HG03558 (cell line): ENCODE measurements at regions not wholly inside any gene's neighbourhood (a gene's known extent, or its start where the extent isn't known, plus 50 kb on each side); places are given as distances from the start of the nearest gene placed in this dataset.

ENCODE experiments used
- ATAC-seq: cut with Tn5 transposase; IDR thresholded peaks from one replicate; pipeline ENCODE4 v1.9.1; 2021; ENCODE audit warnings: moderate number of reproducible peaks; ENCODE audit not compliant: unreplicated experiment; ENCODE audit errors: extremely low read depth

DNA sequence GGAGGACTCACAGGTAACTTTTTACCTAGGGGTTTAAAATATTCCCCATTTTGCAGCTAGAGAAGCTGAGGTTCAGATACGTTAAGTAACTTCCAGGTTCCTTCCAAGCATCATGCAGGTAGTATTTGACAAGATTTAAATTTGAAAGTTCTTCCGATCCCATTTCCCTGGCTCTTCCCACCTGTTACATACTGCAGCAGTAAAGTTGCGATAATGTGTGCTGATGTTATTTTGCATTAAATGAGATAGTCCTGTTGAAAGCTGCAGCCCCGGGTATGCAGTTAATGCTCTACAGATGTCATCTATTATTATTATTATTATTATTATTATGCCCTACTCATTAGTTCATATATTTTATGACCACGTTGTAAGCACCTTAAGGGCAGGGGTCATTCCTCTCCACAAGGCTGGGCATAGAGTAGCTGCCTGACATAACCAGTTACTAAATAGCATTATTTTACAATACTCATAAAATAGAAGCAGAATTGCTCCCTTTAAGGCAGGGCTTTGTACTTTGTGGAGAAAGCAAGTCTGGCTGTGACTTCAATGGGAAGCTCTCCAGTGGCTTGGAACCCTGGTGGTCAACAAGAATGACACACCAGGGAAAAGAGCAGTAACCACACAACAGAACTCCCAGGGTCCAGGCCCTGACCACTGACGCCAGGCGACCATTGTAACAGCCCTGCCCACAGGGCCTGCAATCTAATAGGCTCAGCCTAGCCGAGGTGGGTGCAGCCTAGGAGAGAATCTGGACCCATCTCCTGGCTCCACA lies 90.8 kb upstream of the CALM2 start:
- no peak for ATAC-seq

GRCh38 chr2:47265751-47266231 lies 89.5 kb upstream of the CALM2 start:
- ATAC-seq, result no peak

GRCh38 chr2:47265158-47265557 lies 88.8 kb upstream of the CALM2 start:
- ATAC-seq, result no peak

DNA sequence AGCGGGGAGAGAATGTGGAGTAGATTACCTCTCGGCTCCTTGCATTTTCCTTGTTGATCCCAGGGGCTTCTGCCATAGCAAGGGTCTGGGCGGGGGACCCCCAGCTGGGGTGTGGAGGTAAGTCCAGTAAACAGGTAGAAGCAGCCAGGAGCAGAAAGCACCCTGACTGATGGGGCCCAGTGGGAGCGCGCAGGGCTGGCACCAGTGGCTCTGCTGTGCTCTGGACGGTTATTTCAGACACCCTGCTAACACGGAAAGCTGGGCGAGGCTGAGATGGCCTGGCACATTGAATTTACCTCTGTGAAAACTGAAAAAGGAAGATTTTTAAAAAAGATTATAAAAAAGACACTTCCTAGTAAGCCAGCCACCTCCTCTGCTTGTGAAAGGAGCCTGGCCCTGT lies 88.4 kb upstream of the CALM2 start:
- ATAC-seq, result no peak

GRCh38 chr2:47264143-47264542 lies 87.8 kb upstream of the CALM2 start:
- ATAC-seq, result no peak

GRCh38 chr2:47262657-47263056 lies 86.3 kb upstream of the CALM2 start:
- no peak for ATAC-seq

- ATAC-seq, result no peak
Observed at GRCh38 chr2:47260971-47261370, 84.7 kb upstream of the CALM2 start.

- ATAC-seq, result no peak
Observed at GRCh38 chr2:47259829-47260228, 83.5 kb upstream of the CALM2 start.

GRCh38 chr2:47257946-47258348 lies 81.6 kb upstream of the CALM2 start:
- ATAC-seq, result no peak

DNA sequence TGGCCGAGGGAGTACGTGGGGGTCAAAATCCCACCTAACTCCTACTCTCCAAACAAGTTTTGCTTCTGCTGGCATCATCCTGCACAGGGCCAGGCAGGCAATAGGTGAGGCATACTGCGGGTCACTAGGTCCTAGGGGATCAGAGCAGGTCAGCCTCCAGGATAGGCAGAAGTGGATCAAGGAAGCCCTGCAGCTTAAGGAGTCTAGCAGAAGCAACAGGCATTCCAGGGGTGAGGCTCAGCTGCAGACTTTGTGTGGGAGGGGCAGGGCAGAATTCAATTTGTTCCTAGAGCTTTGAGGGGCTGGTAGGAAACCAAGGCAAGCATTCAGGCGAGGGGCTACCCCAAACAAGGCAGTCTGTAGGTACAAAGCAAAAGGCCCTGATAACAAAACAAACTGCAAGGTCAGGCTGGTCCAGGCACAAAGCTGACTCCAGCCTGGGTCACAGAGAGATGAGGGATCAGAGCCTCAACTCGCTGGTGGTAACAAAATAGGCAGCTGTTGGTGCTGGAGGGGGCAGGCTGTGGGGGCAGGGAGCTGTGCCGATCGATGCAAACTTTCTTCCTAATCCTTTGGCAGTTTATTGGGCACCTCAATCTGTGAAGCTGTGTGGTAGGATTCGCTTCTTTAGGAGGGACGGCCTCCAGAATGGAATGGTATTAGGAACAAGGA lies 80.2 kb upstream of the CALM2 start:
- ATAC-seq, result no peak

- no peak for ATAC-seq
Observed at GRCh38 chr2:47255794-47256193, 79.5 kb upstream of the CALM2 start.

DNA sequence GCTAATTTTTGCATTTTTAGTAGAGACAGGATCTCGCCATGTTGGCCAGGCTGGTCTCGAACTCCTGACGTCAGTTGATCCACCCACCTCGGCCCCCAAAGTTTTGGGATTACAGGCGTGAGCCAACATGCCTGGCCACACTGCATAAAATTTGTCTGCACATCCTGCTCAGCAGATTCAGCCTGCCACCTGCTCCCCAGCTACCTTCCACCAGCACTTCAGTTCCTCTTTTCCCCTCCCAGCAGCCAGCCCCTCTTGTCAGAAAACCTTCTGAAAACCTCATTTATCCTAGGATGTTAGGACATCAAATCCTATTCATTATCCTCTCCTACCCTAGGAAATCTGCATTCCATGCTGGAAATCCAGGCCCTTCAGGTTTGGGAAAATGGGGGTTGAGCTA lies 78.2 kb upstream of the CALM2 start:
- ATAC-seq, result no peak

GRCh38 chr2:47253447-47253846 lies 77.1 kb upstream of the CALM2 start:
- ATAC-seq, result no peak

DNA sequence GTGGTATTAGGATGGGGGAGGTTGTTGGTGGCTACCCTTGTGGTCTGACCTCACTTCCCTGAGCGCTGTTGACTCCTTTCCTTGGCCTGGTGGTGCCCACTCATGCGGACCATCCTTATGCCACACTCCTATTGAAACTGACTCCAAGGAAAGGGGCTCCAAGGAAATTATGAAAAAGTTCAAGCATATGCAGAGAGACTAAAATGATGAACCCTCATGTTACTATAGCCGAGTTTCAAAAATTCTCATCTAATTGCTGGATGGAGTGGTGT lies 75.0 kb upstream of the CALM2 start:
- no peak for ATAC-seq

DNA sequence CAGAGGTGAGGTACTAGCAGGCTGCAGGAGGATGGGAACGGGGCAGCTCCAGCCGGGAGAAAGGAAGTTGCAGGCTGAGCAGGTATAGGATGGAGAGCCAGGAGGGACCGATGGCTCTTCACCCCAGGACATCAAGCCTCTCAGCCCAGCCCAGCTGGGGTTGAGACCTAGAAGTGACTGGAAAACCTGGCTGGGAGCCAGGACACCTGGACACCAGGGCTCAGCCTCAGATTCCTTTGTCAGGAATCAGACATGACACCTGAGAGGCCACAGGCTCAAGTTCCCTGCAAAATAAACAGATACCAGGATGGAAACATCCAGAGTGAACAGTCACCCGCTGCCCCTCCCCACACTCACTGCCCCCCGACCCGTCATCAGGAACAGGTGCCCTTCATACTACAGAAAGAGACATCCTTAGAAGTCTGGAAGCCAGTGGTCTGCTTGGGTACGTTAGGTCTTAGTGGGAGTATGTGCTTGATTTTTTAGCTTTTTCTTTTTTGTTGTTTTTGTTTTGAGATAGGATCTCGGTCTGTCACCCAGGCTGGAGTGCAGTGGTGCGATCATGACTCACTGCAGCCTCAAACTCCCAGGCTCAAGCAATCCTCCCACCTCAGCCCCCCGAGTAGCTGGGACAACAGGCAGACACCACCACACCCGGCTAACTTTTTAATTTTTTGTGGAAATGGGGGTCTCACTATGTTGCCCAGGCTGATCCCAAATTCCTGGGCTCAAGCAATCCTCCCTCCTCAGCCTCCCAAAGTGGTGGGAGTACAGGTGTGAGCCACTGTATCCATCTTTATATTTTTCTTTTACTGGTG lies 74.5 kb upstream of the CALM2 start:
- ATAC-seq, result no peak

DNA sequence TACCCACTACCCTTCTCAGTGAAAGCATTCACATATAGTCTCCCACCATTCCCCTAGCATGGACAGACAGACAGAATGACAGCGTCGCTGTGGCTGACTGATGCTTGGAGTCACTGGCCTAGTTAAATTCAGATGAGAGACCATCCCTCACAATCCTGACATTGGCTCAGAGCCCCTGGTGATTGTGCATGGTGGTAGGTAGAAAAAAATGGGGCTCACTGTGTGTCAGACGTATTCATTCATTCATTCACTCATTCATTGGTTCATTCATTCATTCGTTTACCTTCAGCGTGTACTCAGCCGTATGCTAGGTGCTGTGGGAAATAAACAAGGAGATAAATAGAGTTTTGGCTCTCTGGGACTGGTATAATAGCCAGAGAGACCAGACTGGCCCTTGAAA lies 73.6 kb upstream of the CALM2 start:
- ATAC-seq, result no peak

DNA sequence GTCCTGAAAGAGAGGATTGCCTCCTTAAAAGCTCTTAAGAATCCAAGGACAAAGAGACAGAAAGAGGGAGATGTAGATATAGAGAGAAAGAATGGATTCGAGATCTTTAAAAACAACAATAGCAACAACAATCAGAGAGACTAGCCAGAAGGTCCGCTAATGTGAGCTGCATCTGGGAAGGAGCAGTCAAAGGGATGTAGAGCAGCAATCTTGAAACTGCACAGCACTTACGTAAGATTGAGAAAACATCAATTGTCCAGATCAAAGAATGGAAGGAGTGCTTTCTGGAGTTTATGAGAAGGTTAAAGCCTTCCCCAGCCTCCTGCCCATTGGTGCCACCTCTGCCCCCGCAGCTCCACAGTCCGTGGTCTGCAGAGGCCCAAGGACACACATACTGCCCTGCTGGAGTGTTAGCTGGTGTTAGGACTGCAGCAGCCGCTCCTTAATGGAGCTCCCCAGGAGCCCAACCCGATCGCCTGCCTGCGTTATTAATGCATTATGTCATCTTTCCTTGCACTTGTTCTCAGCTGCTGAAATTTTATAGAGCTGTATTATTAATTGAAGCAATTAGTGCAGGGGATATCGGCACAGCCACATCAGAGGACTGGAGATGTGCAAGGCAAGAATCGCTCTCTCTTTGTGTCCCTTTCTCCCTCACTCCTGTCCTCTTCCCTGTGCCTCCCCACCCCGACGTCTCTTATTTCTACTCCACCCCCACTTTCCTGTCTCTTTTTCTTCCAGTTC lies 73.0 kb upstream of the CALM2 start:
- ATAC-seq, result no peak

GRCh38 chr2:47243596-47244323 lies 67.4 kb upstream of the CALM2 start:
- no peak for ATAC-seq

GRCh38 chr2:47241715-47242114 lies 65.4 kb upstream of the CALM2 start:
- ATAC-seq, result no peak
